OCI-LY1 (cell line): ENCODE measurements at regions not wholly inside any gene's neighbourhood (a gene's known extent, or its start where the extent isn't known, plus 50 kb on each side); places are given as distances from the start of the nearest gene placed in this dataset.
"Not testable (repeated sequence)": the region's sequence is repeated elsewhere in the genome, so short reads cannot be mapped to it uniquely, and the experiment has no call there.

Experiments used
- EZH2 ChIP-seq: fragments of 200-600 bp; sonication (generic), shearing (Covaris generic); IDR thresholded peaks from 2 replicates; pipeline ENCODE4 v1.8.0; 2017; ENCODE audit warnings: borderline replicate concordance, mixed run types, mild to moderate bottlenecking, antibody characterized with exemption, low read length, moderate library complexity, mixed read lengths
- TF ChIP-seq, protein P1 (sequence below): fragments of 200-600 bp; sonication (generic), shearing (Covaris generic); IDR thresholded peaks from 2 replicates; pipeline ENCODE4 v1.5.1; 2017; ENCODE audit warnings: mild to moderate bottlenecking, antibody characterized with exemption, low read length, moderate library complexity, mixed read lengths

DNA sequence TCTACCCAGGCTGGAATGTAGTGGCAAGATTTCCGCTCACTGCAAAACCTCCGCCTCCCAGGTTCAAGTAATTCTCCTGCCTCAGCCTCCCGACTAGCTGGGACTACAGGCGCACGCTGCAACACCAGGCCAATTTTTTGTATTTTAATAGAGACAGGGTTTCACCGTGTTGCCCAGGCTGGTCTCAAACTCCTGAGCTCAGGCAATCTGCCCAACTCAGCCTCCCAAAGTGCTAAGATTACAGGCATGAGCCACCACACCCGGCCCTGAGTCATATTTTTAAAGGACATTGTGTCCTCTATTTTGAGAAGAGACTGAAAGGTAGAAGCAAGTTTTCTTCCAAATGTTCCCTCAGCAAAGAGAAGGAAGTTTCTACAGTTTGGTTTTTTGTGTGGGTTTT lies 227.1 kb downstream of the KCTD12 start:
- TF ChIP-seq, protein P1, sequence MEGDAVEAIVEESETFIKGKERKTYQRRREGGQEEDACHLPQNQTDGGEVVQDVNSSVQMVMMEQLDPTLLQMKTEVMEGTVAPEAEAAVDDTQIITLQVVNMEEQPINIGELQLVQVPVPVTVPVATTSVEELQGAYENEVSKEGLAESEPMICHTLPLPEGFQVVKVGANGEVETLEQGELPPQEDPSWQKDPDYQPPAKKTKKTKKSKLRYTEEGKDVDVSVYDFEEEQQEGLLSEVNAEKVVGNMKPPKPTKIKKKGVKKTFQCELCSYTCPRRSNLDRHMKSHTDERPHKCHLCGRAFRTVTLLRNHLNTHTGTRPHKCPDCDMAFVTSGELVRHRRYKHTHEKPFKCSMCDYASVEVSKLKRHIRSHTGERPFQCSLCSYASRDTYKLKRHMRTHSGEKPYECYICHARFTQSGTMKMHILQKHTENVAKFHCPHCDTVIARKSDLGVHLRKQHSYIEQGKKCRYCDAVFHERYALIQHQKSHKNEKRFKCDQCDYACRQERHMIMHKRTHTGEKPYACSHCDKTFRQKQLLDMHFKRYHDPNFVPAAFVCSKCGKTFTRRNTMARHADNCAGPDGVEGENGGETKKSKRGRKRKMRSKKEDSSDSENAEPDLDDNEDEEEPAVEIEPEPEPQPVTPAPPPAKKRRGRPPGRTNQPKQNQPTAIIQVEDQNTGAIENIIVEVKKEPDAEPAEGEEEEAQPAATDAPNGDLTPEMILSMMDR = not testable (repeated sequence)
- TF ChIP-seq EZH2 = not testable (repeated sequence)
